C1 segment of cervical spinal cord (tissue), 14 donors: ENCODE measurements at regions not wholly inside any gene's neighbourhood (a gene's known extent, or its start where the extent isn't known, plus 50 kb on each side); places are given as distances from the start of the nearest gene placed in this dataset.

Experiments used
- DNase-seq, 14 donors: peaks; one replicate each; lab custom pipeline; 2025; lab: John Stamatoyannopoulos, UW

GRCh38 chr6:33865478-33866077 lies 61.8 kb upstream of the MLN start:
- no peak for DNase-seq

GRCh38 chr6:33863723-33864440 lies 60.1 kb upstream of the MLN start:
- no peak for DNase-seq

- DNase-seq = no peak
Measured at GRCh38 chr6:33863084-33863483, 59.3 kb upstream of the MLN start.

- DNase-seq = no peak
Measured at GRCh38 chr6:33862536-33862935, 58.7 kb upstream of the MLN start.

- DNase-seq = no peak
Measured at GRCh38 chr6:33861722-33862121, 57.9 kb upstream of the MLN start.

GRCh38 chr6:33860706-33861474 lies 57.1 kb upstream of the MLN start:
- no peak for DNase-seq

GRCh38 chr6:33860006-33860405 lies 56.2 kb upstream of the MLN start:
- no peak for DNase-seq

GRCh38 chr6:33858804-33859505 lies 55.2 kb upstream of the MLN start:
- DNase-seq = no peak

- no peak for DNase-seq
Measured at GRCh38 chr6:33857932-33858475, 54.2 kb upstream of the MLN start.

- no peak for DNase-seq
Measured at GRCh38 chr6:33857093-33857931, 53.5 kb upstream of the MLN start.

- DNase-seq = no peak
Measured at GRCh38 chr6:33856655-33857054, 52.9 kb upstream of the MLN start.

GRCh38 chr6:33856031-33856590 lies 52.3 kb upstream of the MLN start:
- no peak for DNase-seq

GRCh38 chr6:33854572-33855030 lies 50.8 kb upstream of the MLN start:
- DNase-seq = peak in 1 of 14 donors; percentile 69

GRCh38 chr6:33853736-33854135 lies 49.9 kb upstream of the MLN start:
- DNase-seq = no peak
